ENCODE measurements at regions not wholly inside any gene's neighbourhood (a gene's known extent, or its start where the extent isn't known, plus 50 kb on each side); places are given as distances from the start of the nearest gene placed in this dataset.

DNA sequence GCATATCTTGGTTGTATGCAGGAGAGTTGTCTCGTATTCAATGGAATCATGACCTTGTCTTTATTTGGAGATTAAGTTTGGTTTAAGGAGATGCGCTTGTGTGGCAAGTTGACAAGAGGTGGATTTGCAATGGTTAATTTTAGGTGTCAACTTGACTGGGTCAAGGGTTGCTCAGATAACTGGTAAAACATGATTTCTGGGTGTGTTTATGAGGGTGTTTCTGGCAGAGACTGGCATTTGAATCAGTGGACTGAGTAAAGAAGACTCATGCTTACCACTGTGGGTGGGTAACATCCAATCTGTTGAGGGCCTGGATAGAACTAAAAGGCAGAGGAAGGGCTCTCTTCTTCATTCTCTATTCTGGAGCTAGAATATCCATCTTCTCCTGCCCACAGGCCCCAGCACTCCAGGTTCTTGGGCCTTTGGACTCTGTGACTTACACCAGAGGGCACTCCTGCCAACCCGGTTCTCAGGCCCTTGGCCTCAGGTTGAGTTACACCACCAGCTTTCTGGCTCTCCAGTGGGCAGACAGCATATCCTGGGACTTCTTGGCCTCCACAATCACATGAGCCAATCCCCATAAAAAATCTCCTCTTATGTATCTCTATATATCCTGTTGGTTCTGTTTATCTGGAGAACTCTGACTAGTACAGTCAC, 141.5 kb upstream of the ARID2 start:
- Histone ChIP-seq H3K4me3 (ENCODE audit: low read length) (no peak overlapping the region), H3K27me3 (replicated peaks; ENCODE audit: control insufficient read depth, insufficient read depth, low read length) (no peaks in the 10 kb centered on the region), H3K9ac (ENCODE audit: low read length) (no peak overlapping the region), H3K9me3 (ENCODE audit: control insufficient read depth, low read length) (no peaks in the 10 kb centered on the region), H3K4me1 (ENCODE audit: control insufficient read depth, insufficient read depth, low read length) (peaks cover 14% of the 10 kb centered on the region), H3K36me3 (ENCODE audit: control insufficient read depth, insufficient read depth, low read length, severe bottlenecking) (no peaks in the 10 kb centered on the region)
- DNase-seq (ENCODE audit: low read depth) = no peak

DNA sequence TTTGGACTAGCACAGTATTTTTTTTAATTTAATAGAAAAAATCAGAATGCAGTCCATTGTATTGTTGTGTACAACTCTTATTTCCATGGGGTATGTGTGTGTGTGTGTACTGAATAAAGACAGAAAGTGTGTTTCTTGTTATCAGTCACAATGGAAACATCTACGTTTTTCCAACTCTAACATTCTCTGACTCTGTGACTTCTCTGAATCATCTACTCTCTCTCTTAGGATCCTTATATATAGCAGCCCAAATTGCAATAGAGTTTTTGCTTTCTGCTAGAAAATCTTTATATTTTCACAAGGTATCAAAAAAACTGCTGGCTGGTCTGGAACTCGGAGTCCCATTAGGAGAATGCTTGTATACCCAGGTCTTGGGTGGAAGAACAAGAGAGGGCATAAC, 138.9 kb upstream of the ARID2 start:
- peak; percentile 16 for DNase-seq (ENCODE audit: low read depth)
- Histone ChIP-seq H3K4me1 (ENCODE audit: control insufficient read depth, insufficient read depth, low read length) (peaks cover 11% of the 10 kb centered on the region), H3K27me3 (replicated peaks; ENCODE audit: control insufficient read depth, insufficient read depth, low read length) (no peaks in the 10 kb centered on the region), H3K9me3 (ENCODE audit: control insufficient read depth, low read length) (no peaks in the 10 kb centered on the region), H3K4me3 (ENCODE audit: low read length) (no peak overlapping the region), H3K9ac (ENCODE audit: low read length) (no peak overlapping the region), H3K36me3 (ENCODE audit: control insufficient read depth, insufficient read depth, low read length, severe bottlenecking) (no peaks in the 10 kb centered on the region)

DNA sequence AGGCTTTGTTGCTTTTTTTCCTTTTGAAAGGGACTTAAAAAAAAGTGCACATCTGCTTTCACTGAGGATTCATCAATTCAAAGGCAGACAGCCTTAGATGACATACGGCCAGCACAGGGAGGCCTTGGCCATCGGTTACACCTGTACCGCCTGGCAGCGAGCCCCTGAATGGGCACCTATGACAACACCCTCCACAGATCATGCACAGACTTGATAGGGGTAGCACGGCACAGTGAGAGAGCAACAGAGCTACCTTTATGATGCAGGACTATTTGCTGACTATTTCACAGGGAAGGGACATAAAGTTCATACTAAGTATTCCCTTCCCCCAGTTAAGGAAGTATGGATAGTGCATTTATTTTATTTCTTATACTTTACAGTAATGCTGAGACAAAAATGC, 137.9 kb upstream of the ARID2 start:
- Histone ChIP-seq H3K9me3 (ENCODE audit: control insufficient read depth, low read length) (no peaks in the 10 kb centered on the region), H3K9ac (ENCODE audit: low read length) (no peak overlapping the region), H3K4me3 (ENCODE audit: low read length) (no peak overlapping the region), H3K27me3 (replicated peaks; ENCODE audit: control insufficient read depth, insufficient read depth, low read length) (no peaks in the 10 kb centered on the region), H3K36me3 (ENCODE audit: control insufficient read depth, insufficient read depth, low read length, severe bottlenecking) (no peaks in the 10 kb centered on the region), H3K4me1 (ENCODE audit: control insufficient read depth, insufficient read depth, low read length) (peaks cover 11% of the 10 kb centered on the region)
- no peak for DNase-seq (ENCODE audit: low read depth)

DNA sequence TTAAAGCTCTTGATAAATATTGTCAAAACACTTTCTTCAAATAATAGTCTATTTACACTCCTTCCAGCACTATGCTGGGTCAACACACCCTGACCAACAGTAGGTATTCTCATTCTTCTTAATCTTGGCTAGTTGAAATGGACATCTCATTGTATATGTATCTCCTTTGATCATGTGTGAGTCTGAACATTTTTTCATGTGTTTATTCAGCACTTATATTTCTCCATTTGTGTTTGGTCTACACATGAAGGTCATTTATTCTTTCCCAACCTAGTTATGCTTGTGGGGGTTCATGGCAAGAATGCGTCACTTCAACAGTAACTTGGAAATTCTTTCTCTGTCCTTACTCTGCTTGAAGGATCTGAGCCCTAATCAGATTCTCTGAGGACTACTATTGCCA, 133.1 kb upstream of the ARID2 start:
- H3K9me3 ChIP-seq (ENCODE audit: control insufficient read depth, low read length) = no peaks in the 10 kb centered on the region
- no peaks in the 10 kb centered on the region for H3K27me3 ChIP-seq (replicated peaks; ENCODE audit: control insufficient read depth, insufficient read depth, low read length)

DNA sequence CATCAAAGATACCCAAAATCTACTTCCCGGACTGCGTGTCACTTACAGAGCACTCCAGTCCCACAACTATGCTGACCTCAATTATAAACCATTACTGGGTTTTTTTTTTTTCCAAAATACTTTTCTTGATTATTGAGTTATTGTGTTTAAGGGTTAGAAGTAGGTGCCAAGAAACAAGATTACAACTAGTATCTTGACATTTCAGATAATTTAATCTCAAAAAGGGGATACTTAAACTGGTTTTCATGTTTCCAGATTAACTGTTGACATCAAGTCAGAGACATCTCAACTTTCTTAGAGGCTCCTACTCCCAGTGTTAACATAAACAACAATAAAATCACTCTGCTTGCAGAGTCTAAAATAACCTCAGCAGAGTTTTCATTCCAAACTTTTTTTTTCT, 131.2 kb upstream of the ARID2 start:
- no peak overlapping the region for H3K4me3 ChIP-seq (ENCODE audit: low read length)
- no peak for DNase-seq (ENCODE audit: low read depth)
- H3K9ac ChIP-seq (ENCODE audit: low read length) = no peak overlapping the region
- no peaks in the 10 kb centered on the region for H3K36me3 ChIP-seq (ENCODE audit: control insufficient read depth, insufficient read depth, low read length, severe bottlenecking)
- no peaks in the 10 kb centered on the region for H3K4me1 ChIP-seq (ENCODE audit: control insufficient read depth, insufficient read depth, low read length)
- H3K27me3 ChIP-seq (replicated peaks; ENCODE audit: control insufficient read depth, insufficient read depth, low read length) = no peaks in the 10 kb centered on the region
- no peaks in the 10 kb centered on the region for H3K9me3 ChIP-seq (ENCODE audit: control insufficient read depth, low read length)

More for the DNA sequence above, 133.1 kb upstream of the ARID2 start:
- no peak overlapping the region for H3K4me3 ChIP-seq (ENCODE audit: low read length)
- H3K36me3 ChIP-seq (ENCODE audit: control insufficient read depth, insufficient read depth, low read length, severe bottlenecking) = no peaks in the 10 kb centered on the region
- peaks cover 3% of the 10 kb centered on the region for H3K4me1 ChIP-seq (ENCODE audit: control insufficient read depth, insufficient read depth, low read length)
- H3K9ac ChIP-seq (ENCODE audit: low read length) = no peak overlapping the region
- no peak for DNase-seq (ENCODE audit: low read depth)

DNA sequence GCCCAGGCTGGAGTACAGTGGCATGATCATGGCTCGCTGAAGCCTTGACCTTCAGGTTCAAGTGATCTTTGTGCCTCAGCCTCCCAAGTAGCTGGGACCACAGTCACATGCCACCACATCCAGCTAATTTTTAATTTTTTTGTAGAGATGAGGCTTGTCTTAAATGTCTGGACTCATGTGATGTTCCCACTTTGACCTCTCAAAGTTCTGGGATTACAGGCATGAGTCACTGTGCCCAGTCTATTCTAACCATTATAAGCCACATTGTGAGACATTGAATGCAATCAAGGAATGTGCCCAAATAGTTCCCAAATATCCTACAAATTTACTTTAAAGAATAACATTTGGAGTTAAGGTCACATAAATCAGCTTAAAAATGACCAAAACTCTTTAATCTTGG, 130.7 kb upstream of the ARID2 start:
- Histone ChIP-seq H3K36me3 (ENCODE audit: control insufficient read depth, insufficient read depth, low read length, severe bottlenecking) (no peaks in the 10 kb centered on the region), H3K4me1 (ENCODE audit: control insufficient read depth, insufficient read depth, low read length) (no peaks in the 10 kb centered on the region), H3K9me3 (ENCODE audit: control insufficient read depth, low read length) (no peaks in the 10 kb centered on the region), H3K4me3 (ENCODE audit: low read length) (no peak overlapping the region), H3K27me3 (replicated peaks; ENCODE audit: control insufficient read depth, insufficient read depth, low read length) (no peaks in the 10 kb centered on the region), H3K9ac (ENCODE audit: low read length) (no peak overlapping the region)
- peak; percentile 15 for DNase-seq (ENCODE audit: low read depth)

DNA sequence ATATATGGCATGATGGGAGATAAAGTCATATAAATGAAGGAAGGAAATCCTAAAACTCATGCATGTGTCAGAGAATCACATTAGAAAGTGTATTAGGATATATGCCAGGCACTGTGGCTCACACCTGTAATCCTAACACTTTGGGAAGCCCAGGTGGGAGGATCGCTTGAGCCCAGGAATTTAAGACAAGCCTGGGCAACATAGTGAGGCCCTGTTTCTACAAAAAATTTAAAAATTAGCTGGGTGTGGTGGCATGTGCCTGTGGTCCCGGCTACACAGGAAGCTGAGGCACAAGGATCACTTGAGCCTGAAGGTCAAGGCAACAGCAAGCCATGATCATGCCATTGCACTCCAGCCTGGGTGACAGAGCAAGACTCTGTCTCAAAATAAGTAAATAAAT, 130.3 kb upstream of the ARID2 start:
- no peaks in the 10 kb centered on the region for H3K36me3 ChIP-seq (ENCODE audit: control insufficient read depth, insufficient read depth, low read length, severe bottlenecking)
- no peak for DNase-seq (ENCODE audit: low read depth)
- no peaks in the 10 kb centered on the region for H3K27me3 ChIP-seq (replicated peaks; ENCODE audit: control insufficient read depth, insufficient read depth, low read length)
- no peaks in the 10 kb centered on the region for H3K4me1 ChIP-seq (ENCODE audit: control insufficient read depth, insufficient read depth, low read length)
- no peak overlapping the region for H3K9ac ChIP-seq (ENCODE audit: low read length)
- H3K4me3 ChIP-seq (ENCODE audit: low read length) = no peak overlapping the region
- no peaks in the 10 kb centered on the region for H3K9me3 ChIP-seq (ENCODE audit: control insufficient read depth, low read length)

DNA sequence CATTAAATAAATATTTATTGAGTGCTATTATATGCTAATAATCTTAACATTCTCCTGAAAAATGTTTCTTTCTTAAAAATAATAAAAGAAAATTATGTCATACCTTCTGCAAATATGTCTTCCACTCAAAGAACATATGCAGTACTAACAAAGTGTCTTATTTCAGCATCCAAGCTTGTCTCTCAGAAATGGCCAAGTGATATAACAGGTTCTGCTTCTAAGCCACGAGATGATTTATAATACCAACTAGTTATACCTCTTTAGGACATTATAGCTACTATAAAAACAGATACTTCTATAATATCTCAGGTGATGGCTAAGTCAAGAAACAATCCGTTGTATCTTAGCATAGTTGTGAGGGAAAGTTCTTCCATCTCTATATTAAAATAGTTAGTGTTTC, 128.1 kb upstream of the ARID2 start:
- no peak for DNase-seq (ENCODE audit: low read depth)
- Histone ChIP-seq H3K9me3 (ENCODE audit: control insufficient read depth, low read length) (peaks cover 16% of the 10 kb centered on the region), H3K4me3 (ENCODE audit: low read length) (no peak overlapping the region), H3K36me3 (ENCODE audit: control insufficient read depth, insufficient read depth, low read length, severe bottlenecking) (no peaks in the 10 kb centered on the region), H3K4me1 (ENCODE audit: control insufficient read depth, insufficient read depth, low read length) (no peaks in the 10 kb centered on the region), H3K9ac (ENCODE audit: low read length) (no peak overlapping the region), H3K27me3 (replicated peaks; ENCODE audit: control insufficient read depth, insufficient read depth, low read length) (no peaks in the 10 kb centered on the region)

DNA sequence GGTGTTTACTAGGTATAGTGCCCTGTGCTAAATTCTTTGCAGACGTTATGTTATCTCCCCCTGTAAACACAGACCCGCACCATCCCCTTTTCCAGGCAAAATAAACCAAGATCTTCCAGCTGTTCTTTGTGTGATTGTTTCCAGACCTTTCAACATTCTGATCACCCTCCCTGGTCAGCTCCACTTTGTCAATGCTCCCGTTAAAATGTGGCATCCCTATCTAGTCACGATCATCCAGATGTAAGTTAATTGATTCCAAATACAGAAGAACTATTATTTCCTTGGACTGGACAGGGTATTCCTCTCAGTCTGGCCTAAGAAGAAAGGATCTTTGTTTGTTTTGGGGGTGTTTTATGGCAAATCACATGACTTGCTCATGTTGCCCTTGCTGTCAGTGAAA, 127.6 kb upstream of the ARID2 start:
- Histone ChIP-seq H3K4me1 (ENCODE audit: control insufficient read depth, insufficient read depth, low read length) (no peaks in the 10 kb centered on the region), H3K27me3 (replicated peaks; ENCODE audit: control insufficient read depth, insufficient read depth, low read length) (no peaks in the 10 kb centered on the region), H3K9ac (ENCODE audit: low read length) (no peak overlapping the region), H3K36me3 (ENCODE audit: control insufficient read depth, insufficient read depth, low read length, severe bottlenecking) (no peaks in the 10 kb centered on the region), H3K4me3 (ENCODE audit: low read length) (no peak overlapping the region), H3K9me3 (ENCODE audit: control insufficient read depth, low read length) (peaks cover 19% of the 10 kb centered on the region)
- no peak for DNase-seq (ENCODE audit: low read depth)

DNA sequence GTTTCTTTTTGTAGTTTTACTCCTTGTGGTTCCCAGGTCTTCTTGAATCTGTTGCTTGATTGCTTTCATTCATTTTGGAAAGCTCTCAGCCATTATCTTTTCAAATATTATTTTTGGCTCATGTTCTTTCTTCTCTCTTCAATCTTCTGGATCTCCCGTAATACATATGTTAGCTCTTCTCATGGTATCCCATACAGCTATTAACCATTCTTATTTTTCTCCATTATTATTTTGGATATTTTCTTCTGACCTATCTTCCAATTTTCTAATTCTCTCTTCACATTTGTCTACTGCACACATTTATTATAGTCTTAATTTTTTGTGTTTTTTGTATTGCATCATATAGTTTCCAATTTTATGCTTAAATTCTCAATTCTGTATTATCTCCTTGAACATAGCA, 123.9 kb upstream of the ARID2 start:
- Histone ChIP-seq H3K36me3 (ENCODE audit: control insufficient read depth, insufficient read depth, low read length, severe bottlenecking) (no peaks in the 10 kb centered on the region), H3K9ac (ENCODE audit: low read length) (no peak overlapping the region), H3K27me3 (replicated peaks; ENCODE audit: control insufficient read depth, insufficient read depth, low read length) (no peaks in the 10 kb centered on the region), H3K4me3 (ENCODE audit: low read length) (no peak overlapping the region), H3K9me3 (ENCODE audit: control insufficient read depth, low read length) (peaks cover 19% of the 10 kb centered on the region), H3K4me1 (ENCODE audit: control insufficient read depth, insufficient read depth, low read length) (no peaks in the 10 kb centered on the region)
- DNase-seq (ENCODE audit: low read depth) = no peak

DNA sequence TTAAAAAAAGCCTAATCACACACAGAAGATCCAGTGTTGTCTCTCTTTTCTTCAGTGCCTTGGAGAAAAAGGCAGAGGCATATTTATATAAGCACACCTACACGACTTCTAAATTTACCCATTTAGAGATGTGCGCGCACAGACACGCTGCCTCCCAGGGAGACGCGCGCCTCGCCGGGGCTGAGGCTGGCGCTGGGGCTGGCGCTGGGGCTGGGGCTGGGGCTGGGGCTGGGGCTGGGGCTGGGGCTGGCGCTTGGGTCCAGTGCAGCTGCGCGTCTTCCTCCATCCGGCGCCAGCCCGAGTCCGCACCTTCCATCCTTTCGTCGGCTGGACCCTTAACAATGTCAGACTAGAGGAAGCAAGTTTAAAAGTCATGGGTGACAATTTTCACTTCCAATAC, 118.4 kb upstream of the ARID2 start:
- Histone ChIP-seq H3K4me1 (ENCODE audit: control insufficient read depth, insufficient read depth, low read length) (peaks cover 2% of the 10 kb centered on the region), H3K4me3 (ENCODE audit: low read length) (peak overlapping the region; percentile 55), H3K27me3 (replicated peaks; ENCODE audit: control insufficient read depth, insufficient read depth, low read length) (no peaks in the 10 kb centered on the region), H3K9me3 (ENCODE audit: control insufficient read depth, low read length) (peaks cover 6% of the 10 kb centered on the region), H3K9ac (ENCODE audit: low read length) (no peak overlapping the region), H3K36me3 (ENCODE audit: control insufficient read depth, insufficient read depth, low read length, severe bottlenecking) (no peaks in the 10 kb centered on the region)
- DNase-seq (ENCODE audit: low read depth) = no peak

DNA sequence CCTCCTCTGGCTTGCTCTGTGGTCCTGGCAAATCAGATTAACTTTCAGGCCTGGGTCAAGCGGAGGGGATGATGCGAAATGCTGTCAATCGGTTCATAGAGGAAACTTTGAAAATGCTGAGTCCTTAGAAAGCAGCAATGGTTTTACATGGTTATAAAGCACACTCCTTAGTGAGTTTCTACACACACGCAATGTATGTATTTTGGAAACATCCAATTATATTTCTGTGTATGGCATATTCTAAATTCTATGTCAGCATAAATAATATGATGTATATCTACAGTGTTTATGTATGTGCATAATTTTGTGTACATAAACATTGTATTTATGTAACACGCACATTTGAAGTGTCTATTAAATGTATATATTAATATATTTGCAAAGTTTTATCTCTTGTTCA, 118.0 kb upstream of the ARID2 start:
- Histone ChIP-seq H3K9me3 (ENCODE audit: control insufficient read depth, low read length) (peaks cover 3% of the 10 kb centered on the region), H3K4me1 (ENCODE audit: control insufficient read depth, insufficient read depth, low read length) (peaks cover 2% of the 10 kb centered on the region), H3K27me3 (replicated peaks; ENCODE audit: control insufficient read depth, insufficient read depth, low read length) (no peaks in the 10 kb centered on the region), H3K4me3 (ENCODE audit: low read length) (peak overlapping the region; percentile 21), H3K36me3 (ENCODE audit: control insufficient read depth, insufficient read depth, low read length, severe bottlenecking) (no peaks in the 10 kb centered on the region), H3K9ac (ENCODE audit: low read length) (no peak overlapping the region)
- DNase-seq (ENCODE audit: low read depth) = no peak
